Activated CD8-positive, alpha-beta memory T cell treated with anti-CD3 and anti-CD28 coated beads, Interleukin-2, amount 50 U/mL, for 48 hours (primary cell): ENCODE measurements at regions not wholly inside any gene's neighbourhood (a gene's known extent, or its start where the extent isn't known, plus 50 kb on each side); places are given as distances from the start of the nearest gene placed in this dataset.

Source experiments
- DNase-seq: peaks from one replicate; pipeline ENCODE4 v3.0.0-alpha.2; 2020

- no peak for DNase-seq
These were observed 74.5 kb upstream of the APC start for GRCh38 chr5:112663146-112663545.

GRCh38 chr5:112668016-112668415, 69.7 kb upstream of the APC start:
- DNase-seq: no peak

GRCh38 chr5:112668911-112669310, 68.8 kb upstream of the APC start:
- no peak for DNase-seq

GRCh38 chr5:112669328-112669963, 68.2 kb upstream of the APC start:
- no peak for DNase-seq

- DNase-seq: no peak
These were observed 66.0 kb upstream of the APC start for GRCh38 chr5:112671687-112672086.

GRCh38 chr5:112681481-112681908, 56.2 kb upstream of the APC start:
- no peak for DNase-seq

DNA sequence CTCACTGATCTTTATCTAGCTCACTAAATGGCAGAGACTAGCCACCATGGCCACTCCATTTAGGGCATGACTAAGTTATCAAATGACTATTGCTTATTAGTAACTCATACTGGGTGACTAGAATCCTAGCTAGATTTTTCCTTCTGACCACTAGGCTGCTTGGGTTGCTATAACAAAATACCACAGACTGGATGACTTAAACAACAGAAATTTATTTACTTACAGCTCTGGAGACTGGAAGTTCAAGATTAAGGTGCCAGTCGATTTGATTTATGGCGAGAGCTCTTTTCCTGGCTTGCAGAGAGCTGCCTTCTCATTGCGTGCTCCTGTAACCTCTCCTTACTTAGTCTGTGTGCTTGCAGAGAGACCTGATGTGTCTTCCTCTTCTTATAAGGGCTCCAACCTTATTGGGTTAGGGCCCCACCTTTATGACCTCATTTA, 55.0 kb upstream of the APC start:
- no peak for DNase-seq

DNA sequence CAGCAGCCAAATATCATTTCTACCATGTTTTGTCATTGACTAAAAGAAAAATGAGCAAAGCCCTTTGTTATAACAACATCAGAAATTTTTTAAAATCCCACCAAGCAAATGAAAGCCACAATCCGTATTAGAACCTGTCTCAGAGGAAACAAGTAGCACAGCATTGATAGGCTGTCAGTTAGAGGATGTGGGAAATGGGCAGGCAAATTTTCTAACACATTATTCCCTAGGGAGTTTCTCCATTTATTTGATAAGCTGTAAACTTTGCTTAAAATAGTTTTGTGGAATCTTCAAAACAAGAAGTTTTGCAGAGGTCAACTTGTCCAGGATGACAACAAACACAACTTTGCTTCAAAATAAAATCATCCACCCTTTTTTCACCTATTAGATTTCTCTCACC, 53.6 kb upstream of the APC start:
- no peak for DNase-seq

- no peak for DNase-seq
These were observed 52.9 kb upstream of the APC start for GRCh38 chr5:112684737-112685136.

- DNase-seq: no peak
These were observed 52.3 kb upstream of the APC start for GRCh38 chr5:112685386-112685785.

- no peak for DNase-seq
These were observed 51.8 kb upstream of the APC start for GRCh38 chr5:112685931-112686330.

DNA sequence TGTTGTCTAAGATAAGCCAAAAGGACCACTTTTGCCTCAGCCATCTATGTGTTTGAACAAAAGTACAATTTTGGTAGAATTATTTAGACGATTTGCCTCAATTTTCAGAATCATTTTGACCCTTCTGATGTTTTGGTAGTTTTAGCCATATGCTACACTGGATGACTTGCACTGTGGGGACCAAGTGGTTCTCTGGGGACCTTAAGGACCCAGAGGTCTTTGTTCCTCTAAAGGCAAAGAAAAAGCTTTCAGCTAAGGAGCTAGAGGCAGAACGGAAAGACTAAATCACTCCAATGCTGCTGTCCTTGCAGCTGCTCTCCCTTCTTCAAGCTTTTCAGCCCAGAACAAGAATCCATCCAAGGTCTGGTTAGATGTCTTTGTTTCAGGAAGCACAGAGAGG, 51.0 kb upstream of the APC start:
- DNase-seq: no peak

DNA sequence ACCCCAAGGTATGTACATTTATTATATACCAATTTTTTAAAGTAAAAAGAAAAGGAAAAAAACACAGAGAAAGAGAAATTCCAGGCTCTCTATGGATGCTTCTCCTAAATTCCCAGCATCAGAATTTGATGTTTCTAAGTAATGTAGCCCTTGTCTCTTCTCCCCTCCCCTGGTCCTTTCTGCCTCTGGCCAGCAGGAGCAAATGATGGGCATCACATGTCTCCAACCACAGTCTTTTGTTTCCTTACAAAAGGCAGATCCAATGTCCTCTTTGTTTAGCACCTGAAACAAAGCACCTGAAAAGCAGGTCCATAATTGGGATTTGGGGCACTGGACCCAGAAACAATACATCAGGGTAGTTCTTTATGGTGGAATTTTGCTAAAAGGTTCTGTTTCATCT, 50.4 kb upstream of the APC start:
- no peak for DNase-seq
